Suprapubic skin (tissue), 3 donors: ENCODE measurements at regions not wholly inside any gene's neighbourhood (a gene's known extent, or its start where the extent isn't known, plus 50 kb on each side); places are given as distances from the start of the nearest gene placed in this dataset.

Experiments used
- CTCF ChIP-seq, 2 donors: fragments of 200-600 bp in 1 of 2; fragments of 450-650 bp in 1 of 2; sonication (generic) in 1 of 2; IDR thresholded peaks; one replicate each; pipeline ENCODE4 v1.5.1; 2016 to 2019; ENCODE audit warnings: antibody characterized with exemption in 2 of 2, mild to moderate bottlenecking in 1 of 2, moderate library complexity in 1 of 2
- POLR2A ChIP-seq, 2 donors: fragments of 450-650 bp; IDR thresholded peaks; one replicate each; pipeline ENCODE4 v1.6.1; 2017; ENCODE audit warnings: antibody characterized with exemption in 2 of 2, mild to moderate bottlenecking in 2 of 2, moderate library complexity in 2 of 2

GRCh38 chr15:96448923-96449322, 118.4 kb downstream of the NR2F2 start:
- TF ChIP-seq CTCF (IDR thresholded peaks at IDR 0.05) = no peak
- TF ChIP-seq POLR2A (IDR thresholded peaks at IDR 0.05) = no peak
